H1 (cell line): ENCODE measurements at regions not wholly inside any gene's neighbourhood (a gene's known extent, or its start where the extent isn't known, plus 50 kb on each side); places are given as distances from the start of the nearest gene placed in this dataset.

Source experiments
- BCL11A ChIP-seq, 2 experiments: IDR thresholded peaks; one replicate each; pipeline ENCODE4 v1.6.1; 2011; ENCODE audit warnings: low read depth in 2 of 2, low read length in 2 of 2, mild to moderate bottlenecking in 2 of 2
- RBBP5 ChIP-seq: IDR thresholded peaks from 2 replicates; pipeline ENCODE4 v1.7.1; 2012; ENCODE audit warnings: low read depth, mild to moderate bottlenecking, inconsistent platforms, low read length, moderate library complexity, borderline replicate concordance

DNA sequence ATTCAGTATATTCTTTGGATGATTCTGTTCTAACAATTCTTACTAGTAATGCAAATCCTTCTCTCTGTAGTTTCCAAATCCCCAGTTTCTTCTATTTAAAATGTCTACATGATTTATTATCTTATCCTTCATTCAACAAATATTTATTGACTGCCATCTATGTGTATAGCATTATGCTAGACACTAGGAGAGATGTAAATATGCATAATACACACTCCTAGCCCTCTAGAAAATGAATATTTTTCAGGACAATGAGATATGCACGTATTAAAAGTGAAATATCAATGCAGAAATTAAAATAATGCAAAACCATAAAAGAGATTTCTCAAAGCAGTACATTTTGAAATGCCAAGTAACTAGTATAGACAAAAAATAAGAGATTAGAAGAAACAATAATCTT lies 293.5 kb upstream of the CNR1 start (continued):
- TF ChIP-seq RBBP5 = no peak
- TF ChIP-seq BCL11A (IDR thresholded peaks at IDR 0.05; ENCODE audit: low read depth in 2 of 2, low read length in 2 of 2) = no peak
